Neural cell (in vitro differentiated cells): ENCODE measurements at regions not wholly inside any gene's neighbourhood (a gene's known extent, or its start where the extent isn't known, plus 50 kb on each side); places are given as distances from the start of the nearest gene placed in this dataset.

Experiments used
- H2AFZ ChIP-seq: fragments of 200-600, 300-800 bp; sonication (generic), shearing (Covaris generic); 2 replicates; pipeline ENCODE4 v1.6.0; 2014; ENCODE audit warnings: low read depth, mild to moderate bottlenecking, antibody characterized with exemption, low read length, moderate library complexity
- H3F3A ChIP-seq: fragments of 200-600 bp; shearing (Covaris generic); 2 replicates; pipeline ENCODE4 v1.6.1; 2016; ENCODE audit warnings: mild to moderate bottlenecking, moderate library complexity, mixed read lengths, antibody characterized with exemption, low read length; ENCODE audit not compliant: insufficient read depth, poor library complexity, severe bottlenecking
- H3K27ac ChIP-seq: fragments of 200-600, 300-800 bp; sonication (generic), shearing (Covaris generic); 2 replicates; pipeline ENCODE4 v1.5.1; 2014; ENCODE audit warnings: mild to moderate bottlenecking, low read length, moderate library complexity
- H3K27me3 ChIP-seq: fragments of 300-800, 200-600 bp; sonication (generic), shearing (Covaris generic); 2 replicates; pipeline ENCODE4 v1.6.0; 2014; ENCODE audit warnings: mild to moderate bottlenecking, low read depth, low read length, moderate library complexity; ENCODE audit not compliant: insufficient read depth
- H3K36me3 ChIP-seq: fragments of 300-800, 200-600 bp; sonication (generic), shearing (Covaris generic); 2 replicates; pipeline ENCODE4 v1.5.1; 2014; ENCODE audit warnings: mild to moderate bottlenecking, antibody characterized with exemption, low read length, moderate library complexity; ENCODE audit not compliant: insufficient read depth
- H3K4me2 ChIP-seq: fragments of 300-800, 200-600 bp; sonication (generic), shearing (Covaris generic); 2 replicates; pipeline ENCODE4 v1.6.0; 2014; ENCODE audit warnings: mild to moderate bottlenecking, low read length
- H3K4me3 ChIP-seq: fragments of 300-800, 200-600 bp; sonication (generic), shearing (Covaris generic); 2 replicates; pipeline ENCODE4 v1.5.1; 2014; ENCODE audit warnings: mild to moderate bottlenecking, low read length, moderate library complexity
- H3K79me2 ChIP-seq: fragments of 200-600 bp; shearing (Covaris generic); replicated peaks from 2 replicates; pipeline ENCODE4 v1.6.0; 2014; ENCODE audit warnings: mild to moderate bottlenecking, low read length, moderate library complexity; ENCODE audit not compliant: insufficient read depth
- H3K9ac ChIP-seq: fragments of 300-800, 200-600 bp; sonication (generic), shearing (Covaris generic); 2 replicates; pipeline ENCODE4 v1.6.1; 2016; ENCODE audit warnings: mild to moderate bottlenecking, low read length, mixed read lengths
- H3K9me2 ChIP-seq: fragments of 200-600 bp; shearing (Covaris generic); 2 replicates; pipeline ENCODE4 v1.6.1; 2016; ENCODE audit warnings: mild to moderate bottlenecking, low read length, mixed read lengths; ENCODE audit not compliant: insufficient read depth
- H3K9me3 ChIP-seq: fragments of 200-600, 300-800 bp; sonication (generic), shearing (Covaris generic); 2 replicates; pipeline ENCODE4 v1.6.1; 2016; ENCODE audit warnings: mild to moderate bottlenecking, mixed run types, low read length, moderate library complexity, mixed read lengths
- H4K20me1 ChIP-seq: fragments of 200-600 bp; shearing (Covaris generic); 2 replicates; pipeline ENCODE4 v1.6.1; 2016; ENCODE audit warnings: mild to moderate bottlenecking, mixed run types; ENCODE audit not compliant: insufficient read depth
- EP300 ChIP-seq: fragments of 450-650 bp; conservative IDR thresholded peaks from 2 replicates; pipeline ENCODE4 v1.6.1; 2014; ENCODE audit warnings: antibody characterized with exemption, mild to moderate bottlenecking, moderate library complexity; ENCODE audit not compliant: poor library complexity, severe bottlenecking
- EZH2 ChIP-seq: fragments of 200-600, 300-800 bp; shearing (Covaris generic), sonication (generic); IDR thresholded peaks from 2 replicates; pipeline ENCODE4 v1.6.1; 2014; ENCODE audit warnings: antibody characterized with exemption, low read length, borderline replicate concordance, mild to moderate bottlenecking; ENCODE audit not compliant: insufficient read depth, poor library complexity, severe bottlenecking
- MXI1 ChIP-seq: fragments of 450-650 bp; conservative IDR thresholded peaks from 2 replicates; pipeline ENCODE4 v1.6.1; 2014; ENCODE audit warnings: antibody characterized with exemption, mild to moderate bottlenecking; ENCODE audit not compliant: poor library complexity, severe bottlenecking
- POLR2AphosphoS5 ChIP-seq: IDR thresholded peaks from 2 replicates; pipeline ENCODE4 v1.6.1; 2012
- RAD21 ChIP-seq: fragments of 450-650 bp; conservative IDR thresholded peaks from 2 replicates; pipeline ENCODE4 v1.6.1; 2014; ENCODE audit warnings: antibody characterized with exemption, mild to moderate bottlenecking, moderate library complexity
- SMC3 ChIP-seq: fragments of 450-650 bp; conservative IDR thresholded peaks from 2 replicates; pipeline ENCODE4 v1.6.1; 2014; ENCODE audit warnings: antibody characterized with exemption, mild to moderate bottlenecking, moderate library complexity; ENCODE audit not compliant: poor library complexity
- TAF1 ChIP-seq: IDR thresholded peaks from 2 replicates; pipeline ENCODE4 v1.6.1; 2012; ENCODE audit warnings: low read depth
- TF ChIP-seq, protein P1 (sequence below): IDR thresholded peaks from 2 replicates; pipeline ENCODE4 v1.6.1; 2012; ENCODE audit warnings: borderline replicate concordance
- TF ChIP-seq, protein P2 (sequence below): fragments of 450-650 bp; IDR thresholded peaks from 2 replicates; pipeline ENCODE4 v1.5.1; 2014; ENCODE audit warnings: antibody characterized with exemption, mild to moderate bottlenecking, moderate library complexity; ENCODE audit not compliant: poor library complexity, severe bottlenecking

DNA sequence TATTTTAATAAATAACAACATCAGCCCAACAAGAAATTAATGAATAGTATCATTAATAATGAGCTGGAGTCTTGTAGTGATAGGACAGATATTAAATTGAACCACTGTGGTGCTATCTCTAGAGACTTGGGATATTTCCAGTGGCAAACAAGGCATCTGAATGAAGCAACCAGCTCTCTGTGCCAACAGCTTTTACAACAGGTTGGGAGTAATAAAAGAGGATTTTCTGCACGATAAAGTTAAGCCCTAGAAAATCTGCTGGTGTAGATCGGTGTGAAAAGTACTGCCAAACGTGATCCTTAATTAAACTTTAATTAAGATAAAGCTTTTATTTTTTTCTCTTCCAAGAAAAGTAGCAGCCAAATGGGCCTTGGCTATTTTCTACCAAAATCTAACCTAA lies 385.5 kb downstream of the NR4A2 start:
- no peak overlapping the region for H3K27ac ChIP-seq
- no peaks in the 10 kb centered on the region for H3K27me3 ChIP-seq
- no peak overlapping the region for H3K4me3 ChIP-seq
- H3K79me2 ChIP-seq: no peaks in the 10 kb centered on the region
- no peak overlapping the region for H3K4me2 ChIP-seq
- no peaks in the 10 kb centered on the region for H3K9me2 ChIP-seq
- H3K36me3 ChIP-seq: no peaks in the 10 kb centered on the region
- no peaks in the 10 kb centered on the region for H3F3A ChIP-seq
- no peak overlapping the region for H2AFZ ChIP-seq
- TF ChIP-seq, protein P1, sequence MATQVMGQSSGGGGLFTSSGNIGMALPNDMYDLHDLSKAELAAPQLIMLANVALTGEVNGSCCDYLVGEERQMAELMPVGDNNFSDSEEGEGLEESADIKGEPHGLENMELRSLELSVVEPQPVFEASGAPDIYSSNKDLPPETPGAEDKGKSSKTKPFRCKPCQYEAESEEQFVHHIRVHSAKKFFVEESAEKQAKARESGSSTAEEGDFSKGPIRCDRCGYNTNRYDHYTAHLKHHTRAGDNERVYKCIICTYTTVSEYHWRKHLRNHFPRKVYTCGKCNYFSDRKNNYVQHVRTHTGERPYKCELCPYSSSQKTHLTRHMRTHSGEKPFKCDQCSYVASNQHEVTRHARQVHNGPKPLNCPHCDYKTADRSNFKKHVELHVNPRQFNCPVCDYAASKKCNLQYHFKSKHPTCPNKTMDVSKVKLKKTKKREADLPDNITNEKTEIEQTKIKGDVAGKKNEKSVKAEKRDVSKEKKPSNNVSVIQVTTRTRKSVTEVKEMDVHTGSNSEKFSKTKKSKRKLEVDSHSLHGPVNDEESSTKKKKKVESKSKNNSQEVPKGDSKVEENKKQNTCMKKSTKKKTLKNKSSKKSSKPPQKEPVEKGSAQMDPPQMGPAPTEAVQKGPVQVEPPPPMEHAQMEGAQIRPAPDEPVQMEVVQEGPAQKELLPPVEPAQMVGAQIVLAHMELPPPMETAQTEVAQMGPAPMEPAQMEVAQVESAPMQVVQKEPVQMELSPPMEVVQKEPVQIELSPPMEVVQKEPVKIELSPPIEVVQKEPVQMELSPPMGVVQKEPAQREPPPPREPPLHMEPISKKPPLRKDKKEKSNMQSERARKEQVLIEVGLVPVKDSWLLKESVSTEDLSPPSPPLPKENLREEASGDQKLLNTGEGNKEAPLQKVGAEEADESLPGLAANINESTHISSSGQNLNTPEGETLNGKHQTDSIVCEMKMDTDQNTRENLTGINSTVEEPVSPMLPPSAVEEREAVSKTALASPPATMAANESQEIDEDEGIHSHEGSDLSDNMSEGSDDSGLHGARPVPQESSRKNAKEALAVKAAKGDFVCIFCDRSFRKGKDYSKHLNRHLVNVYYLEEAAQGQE: no peak
- TF ChIP-seq, protein P2, sequence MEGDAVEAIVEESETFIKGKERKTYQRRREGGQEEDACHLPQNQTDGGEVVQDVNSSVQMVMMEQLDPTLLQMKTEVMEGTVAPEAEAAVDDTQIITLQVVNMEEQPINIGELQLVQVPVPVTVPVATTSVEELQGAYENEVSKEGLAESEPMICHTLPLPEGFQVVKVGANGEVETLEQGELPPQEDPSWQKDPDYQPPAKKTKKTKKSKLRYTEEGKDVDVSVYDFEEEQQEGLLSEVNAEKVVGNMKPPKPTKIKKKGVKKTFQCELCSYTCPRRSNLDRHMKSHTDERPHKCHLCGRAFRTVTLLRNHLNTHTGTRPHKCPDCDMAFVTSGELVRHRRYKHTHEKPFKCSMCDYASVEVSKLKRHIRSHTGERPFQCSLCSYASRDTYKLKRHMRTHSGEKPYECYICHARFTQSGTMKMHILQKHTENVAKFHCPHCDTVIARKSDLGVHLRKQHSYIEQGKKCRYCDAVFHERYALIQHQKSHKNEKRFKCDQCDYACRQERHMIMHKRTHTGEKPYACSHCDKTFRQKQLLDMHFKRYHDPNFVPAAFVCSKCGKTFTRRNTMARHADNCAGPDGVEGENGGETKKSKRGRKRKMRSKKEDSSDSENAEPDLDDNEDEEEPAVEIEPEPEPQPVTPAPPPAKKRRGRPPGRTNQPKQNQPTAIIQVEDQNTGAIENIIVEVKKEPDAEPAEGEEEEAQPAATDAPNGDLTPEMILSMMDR: no peak
- TF ChIP-seq SMC3: no peak
- no peak for TF ChIP-seq MXI1
- TF ChIP-seq EP300: no peak
- TF ChIP-seq EZH2: no peak
- no peak for TF ChIP-seq POLR2AphosphoS5
- no peaks in the 10 kb centered on the region for H3K9me3 ChIP-seq
- no peaks in the 10 kb centered on the region for H4K20me1 ChIP-seq
- H3K9ac ChIP-seq: no peak overlapping the region

DNA sequence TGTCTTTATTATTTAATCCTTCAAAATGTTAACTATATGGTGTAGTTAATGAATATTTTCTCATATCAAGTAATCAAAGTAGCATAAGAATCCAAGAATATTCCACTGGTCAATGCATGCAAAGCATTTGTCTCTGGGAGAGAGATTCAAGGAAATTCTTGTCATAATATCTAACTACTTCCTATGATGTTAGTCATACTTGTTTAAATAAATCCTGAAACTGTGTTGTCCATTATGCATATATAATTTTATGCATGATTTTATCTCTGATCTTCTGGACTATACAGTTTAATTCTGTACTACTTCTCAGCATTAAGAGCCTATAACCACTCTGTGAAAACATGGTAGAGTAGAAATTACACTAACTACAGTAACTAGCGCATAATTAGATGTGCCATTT lies 388.3 kb downstream of the NR4A2 start:
- no peak overlapping the region for H3K4me3 ChIP-seq
- H4K20me1 ChIP-seq: no peaks in the 10 kb centered on the region
- no peaks in the 10 kb centered on the region for H3K9me2 ChIP-seq
- H3K36me3 ChIP-seq: no peaks in the 10 kb centered on the region
- no peaks in the 10 kb centered on the region for H3K9me3 ChIP-seq
- H3K27me3 ChIP-seq: no peaks in the 10 kb centered on the region
- H3K79me2 ChIP-seq: no peaks in the 10 kb centered on the region
- TF ChIP-seq, protein P2: no peak
- TF ChIP-seq SMC3 (no peak), EP300 (no peak), RAD21 (no peak), POLR2AphosphoS5 (no peak), EZH2 (no peak), TAF1 (no peak), MXI1 (no peak)
- TF ChIP-seq, protein P1: no peak
- H3K9ac ChIP-seq: no peak overlapping the region
- no peak overlapping the region for H3K4me2 ChIP-seq
- H3K27ac ChIP-seq: no peak overlapping the region
- H3F3A ChIP-seq: no peaks in the 10 kb centered on the region
- no peak overlapping the region for H2AFZ ChIP-seq
